Loucy (cell line): ENCODE measurements at regions not wholly inside any gene's neighbourhood (a gene's known extent, or its start where the extent isn't known, plus 50 kb on each side); places are given as distances from the start of the nearest gene placed in this dataset.

Experiments
- H2AFZ ChIP-seq: fragments of 200-600 bp; sonication (generic); 2 replicates; pipeline ENCODE4 v1.6.0; 2016; ENCODE audit warnings: antibody characterized with exemption, mild to moderate bottlenecking, low read length, moderate library complexity
- H3F3A ChIP-seq: fragments of 200-600 bp; 2 replicates; pipeline ENCODE4 v1.6.0; 2016; ENCODE audit warnings: antibody characterized with exemption, low read depth, mild to moderate bottlenecking
- H3K27me3 ChIP-seq: fragments of 200-600 bp; sonication (generic); 2 replicates; pipeline ENCODE4 v1.6.1; 2014; ENCODE audit warnings: low read length, mild to moderate bottlenecking; ENCODE audit not compliant: insufficient read depth, poor library complexity, severe bottlenecking
- H3K36me3 ChIP-seq: fragments of 200-600 bp; sonication (generic); 2 replicates; pipeline ENCODE4 v1.6.1; 2016; ENCODE audit warnings: low read length; ENCODE audit not compliant: insufficient read depth
- H3K4me1 ChIP-seq: fragments of 200-600 bp; sonication (generic); 2 replicates; pipeline ENCODE4 v1.5.1; 2014; ENCODE audit warnings: low read length, mild to moderate bottlenecking; ENCODE audit not compliant: insufficient read depth, poor library complexity, severe bottlenecking
- H3K4me2 ChIP-seq: fragments of 200-600 bp; sonication (generic); 2 replicates; pipeline ENCODE4 v1.6.0; 2014; ENCODE audit warnings: antibody characterized with exemption, low read length, low read depth, mild to moderate bottlenecking; ENCODE audit not compliant: poor library complexity, severe bottlenecking
- H3K4me3 ChIP-seq: fragments of 200-600 bp; sonication (generic); 2 replicates; pipeline ENCODE4 v1.5.1; 2014; ENCODE audit warnings: low read length, mild to moderate bottlenecking, mixed read lengths; ENCODE audit not compliant: poor library complexity, severe bottlenecking
- H3K79me2 ChIP-seq: fragments of 200-600 bp; sonication (generic); 2 replicates; pipeline ENCODE4 v1.6.1; 2014; ENCODE audit warnings: low read length; ENCODE audit not compliant: insufficient read depth
- H3K9ac ChIP-seq: fragments of 200-600 bp; sonication (generic); 2 replicates; pipeline ENCODE4 v1.6.0; 2014; ENCODE audit warnings: mild to moderate bottlenecking, low read depth, low read length, moderate library complexity; ENCODE audit not compliant: poor library complexity, severe bottlenecking
- H3K9me2 ChIP-seq: fragments of 200-600 bp; sonication (generic); replicated peaks from 2 replicates; pipeline ENCODE4 v1.6.1; 2016; ENCODE audit warnings: low read depth, low read length, mixed read lengths
- H3K9me3 ChIP-seq: fragments of 200-600 bp; sonication (generic); 2 replicates; pipeline ENCODE4 v1.6.1; 2014; ENCODE audit warnings: mild to moderate bottlenecking, antibody characterized with exemption, low read length, low read depth; ENCODE audit not compliant: insufficient read depth
- H4K20me1 ChIP-seq: fragments of 200-600 bp; sonication (generic); 2 replicates; pipeline ENCODE4 v1.6.0; 2014; ENCODE audit warnings: antibody characterized with exemption, low read length, mild to moderate bottlenecking; ENCODE audit not compliant: insufficient read depth, poor library complexity, severe bottlenecking
- CTCF ChIP-seq: fragments of 200-600 bp; sonication (generic); conservative IDR thresholded peaks from 2 replicates; pipeline ENCODE4 v1.5.1; 2014; ENCODE audit warnings: mild to moderate bottlenecking, antibody characterized with exemption, low read length
- EZH2phosphoT487 ChIP-seq: fragments of 200-600 bp; IDR thresholded peaks from 2 replicates; pipeline ENCODE4 v1.6.1; 2018; ENCODE audit warnings: antibody characterized with exemption, mild to moderate bottlenecking, moderate library complexity, borderline replicate concordance

- no peak overlapping the region for H3K4me3 ChIP-seq
- no peaks in the 10 kb centered on the region for H3K27me3 ChIP-seq
- H3K9me2 ChIP-seq = no peaks in the 10 kb centered on the region
- H3K9ac ChIP-seq = no peak overlapping the region
- TF ChIP-seq CTCF (no peak), EZH2phosphoT487 (no peak)
- no peaks in the 10 kb centered on the region for H3K9me3 ChIP-seq
- no peaks in the 10 kb centered on the region for H3K79me2 ChIP-seq
- no peak overlapping the region for H3K4me2 ChIP-seq
- no peaks in the 10 kb centered on the region for H3F3A ChIP-seq
- no peaks in the 10 kb centered on the region for H3K4me1 ChIP-seq
- no peak overlapping the region for H2AFZ ChIP-seq
- no peaks in the 10 kb centered on the region for H3K36me3 ChIP-seq
- no peaks in the 10 kb centered on the region for H4K20me1 ChIP-seq
Observed at GRCh38 chr16:65749506-65749905, 617.0 kb upstream of the CDH5 start.

- Histone ChIP-seq H3K9me2 (no peaks in the 10 kb centered on the region), H3K4me3 (no peak overlapping the region), H3K27me3 (no peaks in the 10 kb centered on the region), H2AFZ (no peak overlapping the region), H3K9ac (no peak overlapping the region), H3K4me2 (no peak overlapping the region), H3F3A (no peaks in the 10 kb centered on the region), H3K9me3 (no peaks in the 10 kb centered on the region), H3K79me2 (no peaks in the 10 kb centered on the region), H3K36me3 (no peaks in the 10 kb centered on the region), H4K20me1 (no peaks in the 10 kb centered on the region), H3K4me1 (no peaks in the 10 kb centered on the region)
- TF ChIP-seq CTCF (no peak), EZH2phosphoT487 (no peak)
Observed at GRCh38 chr16:65746941-65747340, 619.5 kb upstream of the CDH5 start.

GRCh38 chr16:65745201-65745708, 621.2 kb upstream of the CDH5 start:
- no peaks in the 10 kb centered on the region for H3F3A ChIP-seq
- no peaks in the 10 kb centered on the region for H3K9me2 ChIP-seq
- H4K20me1 ChIP-seq = no peaks in the 10 kb centered on the region
- H2AFZ ChIP-seq = no peak overlapping the region
- no peaks in the 10 kb centered on the region for H3K27me3 ChIP-seq
- no peaks in the 10 kb centered on the region for H3K36me3 ChIP-seq
- TF ChIP-seq CTCF (no peak), EZH2phosphoT487 (no peak)
- no peak overlapping the region for H3K4me2 ChIP-seq
- H3K9ac ChIP-seq = no peak overlapping the region
- H3K4me3 ChIP-seq = no peak overlapping the region
- no peaks in the 10 kb centered on the region for H3K9me3 ChIP-seq
- H3K79me2 ChIP-seq = no peaks in the 10 kb centered on the region
- no peaks in the 10 kb centered on the region for H3K4me1 ChIP-seq
